Mammary epithelial cell (primary cell): ENCODE measurements at regions not wholly inside any gene's neighbourhood (a gene's known extent, or its start where the extent isn't known, plus 50 kb on each side); places are given as distances from the start of the nearest gene placed in this dataset.

ENCODE experiments used
- EZH2 ChIP-seq: IDR thresholded peaks from 2 replicates; pipeline ENCODE4 v1.6.1; 2012; ENCODE audit warnings: low read length, inconsistent platforms, borderline replicate concordance
- TF ChIP-seq, protein P1 (sequence below), 2 donors: IDR thresholded peaks in 1 of 2; conservative IDR thresholded peaks in 1 of 2; 2 replicates each; pipeline ENCODE4 v1.5.1; 2011 to 2012; ENCODE audit warnings: inconsistent platforms in 2 of 2, low read length in 2 of 2, mild to moderate bottlenecking in 2 of 2, control low read depth in 1 of 2, low read depth in 1 of 2; ENCODE audit not compliant: insufficient read depth in 1 of 2; ENCODE audit errors: extremely low read depth in 1 of 2

GRCh38 chr13:102487330-102487729 is 85.5 kb upstream of the FGF14 start:
- TF ChIP-seq, protein P1, sequence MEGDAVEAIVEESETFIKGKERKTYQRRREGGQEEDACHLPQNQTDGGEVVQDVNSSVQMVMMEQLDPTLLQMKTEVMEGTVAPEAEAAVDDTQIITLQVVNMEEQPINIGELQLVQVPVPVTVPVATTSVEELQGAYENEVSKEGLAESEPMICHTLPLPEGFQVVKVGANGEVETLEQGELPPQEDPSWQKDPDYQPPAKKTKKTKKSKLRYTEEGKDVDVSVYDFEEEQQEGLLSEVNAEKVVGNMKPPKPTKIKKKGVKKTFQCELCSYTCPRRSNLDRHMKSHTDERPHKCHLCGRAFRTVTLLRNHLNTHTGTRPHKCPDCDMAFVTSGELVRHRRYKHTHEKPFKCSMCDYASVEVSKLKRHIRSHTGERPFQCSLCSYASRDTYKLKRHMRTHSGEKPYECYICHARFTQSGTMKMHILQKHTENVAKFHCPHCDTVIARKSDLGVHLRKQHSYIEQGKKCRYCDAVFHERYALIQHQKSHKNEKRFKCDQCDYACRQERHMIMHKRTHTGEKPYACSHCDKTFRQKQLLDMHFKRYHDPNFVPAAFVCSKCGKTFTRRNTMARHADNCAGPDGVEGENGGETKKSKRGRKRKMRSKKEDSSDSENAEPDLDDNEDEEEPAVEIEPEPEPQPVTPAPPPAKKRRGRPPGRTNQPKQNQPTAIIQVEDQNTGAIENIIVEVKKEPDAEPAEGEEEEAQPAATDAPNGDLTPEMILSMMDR (conservative IDR thresholded peaks at IDR 0.05 in 1 of 2, IDR thresholded peaks at IDR 0.05 in 1 of 2; ENCODE audit: extremely low read depth in 1 of 2, insufficient read depth in 1 of 2, low read depth in 1 of 2, low read length in 2 of 2): no peak
- TF ChIP-seq EZH2: no peak
